HG02973 (cell line): ENCODE measurements at regions not wholly inside any gene's neighbourhood (a gene's known extent, or its start where the extent isn't known, plus 50 kb on each side); places are given as distances from the start of the nearest gene placed in this dataset.
A peak's percentile ranks its signal among the peaks of the same experiment; 100 is the strongest.

Experiments used
- ATAC-seq: cut with Tn5 transposase; IDR thresholded peaks from one replicate; pipeline ENCODE4 v1.9.1; 2021; ENCODE audit warnings: moderate library complexity; ENCODE audit not compliant: unreplicated experiment

DNA sequence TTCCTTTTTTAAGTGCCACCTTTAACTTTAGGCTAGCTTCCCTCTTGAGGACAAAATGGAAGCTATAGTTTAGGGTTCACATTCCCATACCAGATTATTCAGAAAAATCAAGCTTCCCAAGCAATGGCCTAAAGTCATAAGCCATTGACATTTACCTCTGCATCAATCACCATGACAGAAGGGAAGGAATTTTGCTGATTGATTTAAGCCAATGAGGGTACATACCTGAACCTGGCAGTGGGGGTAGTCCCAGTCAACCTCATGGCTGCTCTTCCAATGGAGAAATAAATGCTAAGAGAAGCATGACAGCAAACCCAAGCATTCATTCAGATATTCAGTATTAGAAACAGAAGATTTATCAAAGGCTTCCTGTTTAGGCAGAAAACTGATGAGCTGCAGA is 128.4 kb upstream of the CREB1 start:
- no peak for ATAC-seq

DNA sequence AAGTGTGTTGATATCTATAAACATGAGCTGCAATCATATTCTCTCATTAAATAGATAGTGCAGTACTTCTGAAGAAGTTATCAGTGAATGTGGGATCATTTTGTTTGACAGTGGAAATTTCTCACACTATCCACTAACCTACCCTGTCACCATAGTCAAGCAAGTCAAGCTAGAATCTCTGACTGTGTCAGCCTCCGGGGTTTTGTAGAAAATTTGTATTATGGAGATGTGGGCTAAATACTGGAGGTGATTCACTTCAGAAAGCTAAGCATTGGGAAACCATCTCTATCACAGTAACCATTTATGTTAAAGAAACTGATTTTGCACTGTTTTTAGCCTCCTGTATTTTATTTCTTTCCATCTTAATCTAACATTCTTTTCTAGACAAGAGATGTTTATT is 126.6 kb upstream of the CREB1 start:
- ATAC-seq: no peak

- ATAC-seq: no peak
These were observed 125.8 kb upstream of the CREB1 start for GRCh38 chr2:207403950-207404349.

- ATAC-seq: no peak
These were observed 124.6 kb upstream of the CREB1 start for GRCh38 chr2:207405150-207405549.

- ATAC-seq: peak; percentile 89
These were observed 121.5 kb upstream of the CREB1 start for GRCh38 chr2:207408086-207408794.

- no peak for ATAC-seq
These were observed 120.2 kb upstream of the CREB1 start for GRCh38 chr2:207409517-207409916.

DNA sequence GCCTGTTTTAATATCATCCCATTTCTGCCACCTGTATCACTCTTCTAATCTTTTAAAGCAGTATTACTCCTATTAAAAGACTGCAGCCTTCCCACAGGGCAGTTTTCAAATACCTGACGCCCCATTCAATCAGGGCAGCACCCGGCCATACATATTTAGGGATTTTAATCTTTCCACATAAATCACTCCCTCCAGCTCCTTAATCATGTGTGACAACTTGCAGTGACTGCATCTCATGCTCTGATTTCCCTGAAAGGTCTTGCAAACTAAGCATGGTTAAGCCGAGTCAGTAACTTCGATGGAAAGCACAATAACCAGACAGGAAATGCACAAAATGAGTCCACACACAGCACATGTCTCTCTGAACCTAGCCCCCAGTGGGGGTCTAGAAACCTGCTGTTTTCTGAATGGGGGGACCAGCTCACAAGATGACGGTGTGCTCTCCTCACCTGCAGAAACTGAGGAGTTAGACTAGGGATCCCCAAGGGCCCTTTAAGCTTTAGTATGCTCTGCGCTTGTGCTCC is 116.9 kb upstream of the CREB1 start:
- no peak for ATAC-seq

DNA sequence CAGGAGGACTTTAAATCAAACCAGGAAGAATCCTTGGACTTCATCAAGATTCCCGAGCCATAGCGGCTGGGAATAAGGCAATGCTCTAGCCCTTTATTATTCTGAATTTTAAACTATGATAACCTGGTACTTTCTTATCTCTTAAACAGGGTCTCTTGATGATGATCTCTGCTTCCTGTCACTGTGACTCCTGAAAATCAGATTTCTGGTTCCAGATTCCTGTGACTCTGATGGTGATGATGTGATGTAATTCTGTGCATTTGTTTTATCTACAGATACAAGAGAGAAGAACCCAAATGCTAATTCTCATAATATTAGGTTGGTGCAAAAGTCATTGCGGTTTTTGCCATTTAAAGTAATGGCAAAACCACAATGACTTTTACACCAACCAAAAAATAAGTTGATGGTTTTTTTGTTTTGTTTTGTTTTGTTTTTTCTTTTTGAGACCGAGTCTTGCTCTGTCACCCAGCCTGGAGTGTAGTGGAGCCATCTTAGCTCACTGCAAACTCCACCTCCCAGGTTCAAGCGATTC is 116.3 kb upstream of the CREB1 start:
- ATAC-seq: no peak

DNA sequence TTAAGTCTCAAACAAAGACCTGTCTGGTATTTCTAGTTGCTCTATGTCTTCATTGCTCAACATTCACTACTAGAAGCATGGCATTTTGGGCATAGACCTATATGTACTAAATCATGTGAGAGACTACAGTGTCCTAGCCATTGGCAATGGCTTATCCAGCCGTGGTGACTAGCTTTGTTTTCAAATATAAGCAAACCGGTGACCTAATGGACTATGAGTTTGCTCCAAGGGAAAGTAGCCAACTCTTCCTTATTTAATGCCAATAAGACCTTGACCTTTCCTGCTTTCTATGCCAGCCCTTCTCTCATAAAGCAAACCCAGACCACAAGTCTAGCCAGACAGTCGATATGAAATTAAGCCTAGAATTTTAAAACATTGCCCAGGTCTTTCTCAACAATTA is 113.7 kb upstream of the CREB1 start:
- no peak for ATAC-seq

GRCh38 chr2:207416900-207417299 is 112.9 kb upstream of the CREB1 start:
- no peak for ATAC-seq

GRCh38 chr2:207417301-207417718 is 112.5 kb upstream of the CREB1 start:
- no peak for ATAC-seq

- ATAC-seq: no peak
These were observed 111.3 kb upstream of the CREB1 start for GRCh38 chr2:207418419-207418818.

GRCh38 chr2:207419331-207419730 is 110.4 kb upstream of the CREB1 start:
- ATAC-seq: no peak

- no peak for ATAC-seq
These were observed 108.1 kb upstream of the CREB1 start for GRCh38 chr2:207421671-207422070.

- ATAC-seq: no peak
These were observed 107.4 kb upstream of the CREB1 start for GRCh38 chr2:207422380-207422779.

DNA sequence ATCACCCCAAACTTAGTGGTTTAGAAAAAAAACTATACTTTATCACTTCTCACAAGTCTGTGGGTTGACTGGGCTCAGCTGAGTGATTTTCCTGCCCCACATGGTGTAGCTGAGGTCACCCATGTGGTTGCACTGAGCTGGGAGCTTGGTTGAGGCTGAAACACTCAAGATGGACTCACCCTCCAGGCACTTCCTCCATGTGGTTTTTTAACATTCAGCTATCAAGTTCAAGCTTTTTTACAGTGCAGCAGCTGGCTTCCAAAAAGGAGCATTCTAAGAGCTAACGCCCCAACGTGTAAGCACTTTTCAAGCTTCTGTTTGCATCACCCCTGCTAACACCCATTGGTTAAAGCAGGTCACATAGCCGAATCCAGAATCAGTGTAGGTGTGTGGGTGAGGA is 105.9 kb upstream of the CREB1 start:
- ATAC-seq: peak; percentile 98

GRCh38 chr2:207427986-207428385 is 101.8 kb upstream of the CREB1 start:
- no peak for ATAC-seq

DNA sequence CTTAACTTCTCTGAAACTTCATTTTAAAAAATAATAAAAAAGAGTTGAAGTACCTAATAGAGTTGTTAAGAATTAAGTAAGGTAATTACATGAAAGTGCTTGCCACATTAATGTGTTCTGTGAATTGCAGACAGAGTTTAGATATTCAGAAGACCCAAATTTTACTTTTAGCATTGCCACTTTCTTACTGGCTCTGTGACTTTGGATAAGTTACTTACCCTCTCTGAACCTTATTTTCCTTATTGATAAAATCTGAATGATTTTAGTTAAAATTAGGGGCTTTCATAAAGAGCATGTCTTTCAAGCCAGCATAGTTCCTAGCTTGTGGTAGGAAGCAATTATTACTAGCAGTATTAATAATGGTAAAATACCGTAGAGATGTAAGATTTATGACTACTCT is 101.2 kb upstream of the CREB1 start:
- no peak for ATAC-seq

- no peak for ATAC-seq
These were observed 97.3 kb upstream of the CREB1 start for GRCh38 chr2:207432453-207432852.

DNA sequence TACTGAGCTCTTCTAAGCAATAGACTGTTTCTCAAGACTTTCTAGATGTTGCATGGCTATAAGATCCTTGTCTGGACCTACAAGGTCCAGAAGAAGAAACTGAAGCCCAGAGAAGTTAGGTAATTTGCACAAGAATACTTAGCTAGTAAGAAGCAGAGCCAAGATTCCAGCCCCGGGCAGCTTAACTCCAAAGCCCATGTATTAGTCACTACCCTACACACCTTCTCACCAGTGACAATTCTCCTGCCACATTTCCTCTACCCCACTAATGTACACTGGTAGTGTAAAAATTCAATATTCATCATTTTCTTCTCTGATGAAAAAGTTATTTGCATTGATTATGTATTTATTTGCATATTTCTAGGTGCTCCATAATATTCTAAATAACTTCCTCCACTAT is 95.5 kb upstream of the CREB1 start:
- no peak for ATAC-seq

GRCh38 chr2:207434899-207435465 is 94.8 kb upstream of the CREB1 start:
- no peak for ATAC-seq

DNA sequence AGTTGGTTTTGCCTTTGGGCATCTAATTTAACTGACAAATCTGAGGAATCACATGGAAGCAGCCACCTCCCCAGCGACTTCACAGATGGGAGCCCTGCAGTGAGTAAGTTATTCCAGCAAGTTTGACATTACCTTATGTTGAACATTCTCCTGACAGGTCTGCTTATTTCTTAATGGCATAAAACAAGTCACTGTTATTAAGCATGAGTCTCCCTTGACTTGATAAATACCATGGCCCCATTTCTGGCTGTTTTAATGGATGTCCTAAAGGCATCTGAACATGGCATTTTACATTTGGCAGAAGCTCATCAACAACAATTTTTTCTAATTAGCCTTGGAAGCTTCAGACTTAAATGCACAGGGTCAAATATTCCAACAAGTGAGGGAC is 92.6 kb upstream of the CREB1 start:
- no peak for ATAC-seq
